Kidney epithelial cell (primary cell): ENCODE measurements at regions not wholly inside any gene's neighbourhood (a gene's known extent, or its start where the extent isn't known, plus 50 kb on each side); places are given as distances from the start of the nearest gene placed in this dataset.

Source experiments
- DNase-seq: peaks from one replicate; pipeline ENCODE4 v3.0.0-alpha.2; 2010; ENCODE audit warnings: low read depth
- H3K27me3 ChIP-seq: 2 replicates; pipeline ENCODE4 v1.6.0; 2011; ENCODE audit warnings: low read length; ENCODE audit not compliant: control insufficient read depth, insufficient read depth
- H3K36me3 ChIP-seq: 2 replicates; pipeline ENCODE4 v1.5.1; 2011; ENCODE audit warnings: low read length; ENCODE audit not compliant: control insufficient read depth, insufficient read depth
- H3K4me3 ChIP-seq: 2 replicates; pipeline ENCODE4 v1.5.1; 2011; ENCODE audit warnings: low read depth, mild to moderate bottlenecking, control low read depth, low read length
- TF ChIP-seq, protein P1 (sequence below): IDR thresholded peaks from 2 replicates; pipeline ENCODE4 v1.5.1; 2011; ENCODE audit warnings: mild to moderate bottlenecking, moderate library complexity, low read length, control low read depth, inconsistent platforms; ENCODE audit not compliant: insufficient read depth, poor library complexity, severe bottlenecking

DNA sequence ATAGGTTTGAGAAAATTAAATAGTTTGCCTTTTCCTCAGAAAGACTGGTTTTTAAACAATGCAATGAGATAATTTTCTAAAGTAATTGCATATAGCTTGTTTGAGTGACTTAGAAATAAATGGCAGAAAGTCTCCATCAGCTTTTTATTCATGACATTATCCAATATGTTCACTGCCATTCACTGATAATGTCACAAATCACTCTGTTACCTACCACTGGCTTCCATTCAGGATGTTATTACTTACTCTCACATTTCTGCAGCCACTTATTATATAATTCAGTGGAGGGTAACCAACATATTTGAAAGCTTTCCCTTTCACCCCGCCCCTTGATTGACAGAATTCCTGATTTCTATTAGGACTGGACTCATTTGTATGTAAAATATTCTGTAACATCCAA, 1583.5 kb downstream of the PCDH18 start:
- no peak for DNase-seq
- TF ChIP-seq, protein P1, sequence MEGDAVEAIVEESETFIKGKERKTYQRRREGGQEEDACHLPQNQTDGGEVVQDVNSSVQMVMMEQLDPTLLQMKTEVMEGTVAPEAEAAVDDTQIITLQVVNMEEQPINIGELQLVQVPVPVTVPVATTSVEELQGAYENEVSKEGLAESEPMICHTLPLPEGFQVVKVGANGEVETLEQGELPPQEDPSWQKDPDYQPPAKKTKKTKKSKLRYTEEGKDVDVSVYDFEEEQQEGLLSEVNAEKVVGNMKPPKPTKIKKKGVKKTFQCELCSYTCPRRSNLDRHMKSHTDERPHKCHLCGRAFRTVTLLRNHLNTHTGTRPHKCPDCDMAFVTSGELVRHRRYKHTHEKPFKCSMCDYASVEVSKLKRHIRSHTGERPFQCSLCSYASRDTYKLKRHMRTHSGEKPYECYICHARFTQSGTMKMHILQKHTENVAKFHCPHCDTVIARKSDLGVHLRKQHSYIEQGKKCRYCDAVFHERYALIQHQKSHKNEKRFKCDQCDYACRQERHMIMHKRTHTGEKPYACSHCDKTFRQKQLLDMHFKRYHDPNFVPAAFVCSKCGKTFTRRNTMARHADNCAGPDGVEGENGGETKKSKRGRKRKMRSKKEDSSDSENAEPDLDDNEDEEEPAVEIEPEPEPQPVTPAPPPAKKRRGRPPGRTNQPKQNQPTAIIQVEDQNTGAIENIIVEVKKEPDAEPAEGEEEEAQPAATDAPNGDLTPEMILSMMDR = no peak
- Histone ChIP-seq H3K4me3 (no peak overlapping the region), H3K36me3 (no peaks in the 10 kb centered on the region), H3K27me3 (no peaks in the 10 kb centered on the region)

DNA sequence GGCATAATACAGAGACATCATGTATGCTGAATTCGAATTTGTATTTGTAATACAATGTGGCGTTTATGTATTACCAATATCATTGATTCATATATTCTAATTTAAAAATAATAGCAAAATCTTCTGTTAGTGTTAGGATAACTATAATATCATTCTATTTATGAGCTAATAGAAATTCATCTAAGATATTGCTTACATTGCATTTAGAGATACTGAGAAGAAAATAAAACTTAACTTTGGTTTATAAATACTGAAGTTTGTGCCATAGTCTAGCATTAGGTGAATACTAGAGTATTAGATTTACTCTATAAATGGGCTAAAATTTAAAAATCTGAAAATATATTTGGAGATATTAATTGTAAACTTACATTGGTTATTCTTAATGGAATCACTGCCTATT, 1590.6 kb downstream of the PCDH18 start:
- H3K4me3 ChIP-seq = no peak overlapping the region
- DNase-seq = no peak
- H3K27me3 ChIP-seq = no peaks in the 10 kb centered on the region
- no peaks in the 10 kb centered on the region for H3K36me3 ChIP-seq
- TF ChIP-seq, protein P1 = no peak

DNA sequence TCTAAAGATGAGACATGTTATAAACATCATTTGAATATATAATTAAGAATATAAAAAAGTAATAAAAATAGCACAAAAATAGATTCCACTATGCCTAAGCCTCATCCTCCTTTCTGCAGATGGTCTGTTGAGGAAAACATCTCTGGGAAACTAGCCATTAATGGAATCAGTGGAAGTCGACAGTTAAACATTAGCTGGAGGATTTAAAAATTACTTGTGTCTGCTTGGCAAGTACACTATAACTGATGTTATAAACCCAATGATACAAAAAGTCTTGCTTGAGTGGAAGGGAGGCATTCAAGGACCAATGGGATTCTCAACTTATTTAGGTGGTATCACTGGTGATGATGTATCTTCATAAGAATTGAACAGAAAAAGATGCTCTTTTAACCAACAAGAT, 1598.3 kb downstream of the PCDH18 start:
- no peak for DNase-seq
- Histone ChIP-seq H3K27me3 (no peaks in the 10 kb centered on the region), H3K4me3 (no peak overlapping the region), H3K36me3 (no peaks in the 10 kb centered on the region)
- TF ChIP-seq, protein P1 = no peak

DNA sequence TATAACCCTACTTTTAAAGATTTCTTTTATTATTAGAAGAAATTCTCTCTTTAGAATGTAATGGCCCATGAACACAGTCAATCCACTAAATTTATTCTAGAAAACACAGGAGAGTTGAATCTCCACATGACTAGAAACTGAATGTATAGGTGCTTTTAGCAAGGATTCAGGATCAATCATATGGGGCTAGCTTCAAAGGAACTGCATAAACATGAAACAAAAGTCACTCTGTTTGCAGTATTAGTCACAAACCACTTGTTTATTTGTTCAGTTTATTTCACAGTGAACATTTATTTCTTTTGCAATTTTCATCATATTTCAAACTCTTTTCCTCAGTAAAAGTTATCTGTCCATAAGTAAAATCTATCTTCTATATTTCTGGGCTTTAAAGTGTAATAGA, 1604.6 kb downstream of the PCDH18 start:
- Histone ChIP-seq H3K27me3 (no peaks in the 10 kb centered on the region), H3K36me3 (no peaks in the 10 kb centered on the region), H3K4me3 (no peak overlapping the region)
- no peak for DNase-seq
- TF ChIP-seq, protein P1 = no peak

DNA sequence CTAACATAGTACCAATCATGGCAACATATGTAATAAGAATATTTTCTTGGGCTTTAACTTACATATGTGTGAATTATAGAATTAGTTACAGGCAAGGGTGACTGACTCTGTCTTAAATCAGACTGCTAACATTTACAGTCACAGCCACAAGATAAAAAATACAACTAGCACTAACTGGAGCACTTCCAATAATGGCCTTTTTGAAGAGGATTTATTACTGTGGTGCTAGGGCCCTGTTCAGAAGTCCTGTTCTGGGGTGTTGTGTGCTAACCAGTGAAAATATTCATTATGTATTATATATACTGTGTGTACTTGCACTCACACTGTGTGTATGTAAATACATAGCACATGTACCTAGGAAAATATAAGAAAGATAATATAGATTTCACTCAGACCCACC, 1611.2 kb downstream of the PCDH18 start:
- Histone ChIP-seq H3K36me3 (no peaks in the 10 kb centered on the region), H3K27me3 (no peaks in the 10 kb centered on the region), H3K4me3 (no peak overlapping the region)
- DNase-seq = no peak
- TF ChIP-seq, protein P1 = no peak

DNA sequence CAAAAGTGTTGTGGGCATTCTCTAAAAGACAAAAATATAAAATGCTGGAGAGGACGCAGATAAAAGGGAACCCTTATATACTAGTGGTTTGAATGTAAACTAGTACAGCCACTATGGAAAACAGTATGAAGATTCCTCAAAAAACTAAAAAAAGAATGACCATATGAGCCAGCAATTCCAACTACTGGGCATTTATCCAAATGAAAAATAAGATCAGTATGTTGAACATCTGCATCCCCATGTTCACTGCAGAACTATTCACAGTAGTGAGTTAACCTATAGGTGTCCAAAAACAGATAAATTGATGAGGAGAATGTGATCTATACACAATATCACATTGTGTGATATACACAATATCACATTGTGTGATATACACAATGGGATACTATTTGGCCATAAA, 1615.3 kb downstream of the PCDH18 start:
- Histone ChIP-seq H3K36me3 (no peaks in the 10 kb centered on the region), H3K4me3 (no peak overlapping the region), H3K27me3 (no peaks in the 10 kb centered on the region)
- DNase-seq = no peak
- TF ChIP-seq, protein P1 = no peak
